ENCODE measurements at regions not wholly inside any gene's neighbourhood (a gene's known extent, or its start where the extent isn't known, plus 50 kb on each side); places are given as distances from the start of the nearest gene placed in this dataset.
"Not testable (repeated sequence)": the region's sequence is repeated elsewhere in the genome, so short reads cannot be mapped to it uniquely, and the experiment has no call there.

DNA sequence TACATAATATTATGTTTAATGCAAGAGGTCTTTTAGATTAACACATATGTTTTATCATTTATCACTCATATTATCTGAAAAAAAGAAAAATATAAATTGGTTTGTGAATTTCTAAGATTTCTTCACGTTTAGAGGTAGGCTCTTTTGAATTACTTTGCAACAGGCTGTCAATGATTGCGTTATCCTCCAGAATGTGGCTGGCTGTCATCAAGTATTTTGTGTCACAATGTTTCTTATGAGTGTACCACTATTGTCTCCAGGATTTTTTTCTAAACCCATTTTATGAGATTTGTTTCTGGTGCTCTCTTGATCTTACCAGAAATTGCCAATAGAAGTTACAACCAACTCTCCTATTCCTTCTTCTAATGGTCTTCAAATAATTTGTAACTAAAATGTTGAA is 307.9 kb downstream of the DMAC1 start:
- CTCF ChIA-PET, result no interaction called here
- POLR2A ChIA-PET, result no interaction called here
- Mint-ChIP-seq H3K9me3 (ENCODE audit: insufficient read depth) (no peaks in the 10 kb centered on the region), H3K36me3 (ENCODE audit: low read depth) (no peaks in the 10 kb centered on the region), H3K4me3 (no peak overlapping the region), H3K27me3 (ENCODE audit: low read depth) (peaks cover 4% of the 10 kb centered on the region), H3K4me1 (ENCODE audit: low read depth) (no peaks in the 10 kb centered on the region), H3K27ac (no peak overlapping the region)
- no peak for DNase-seq
- ATAC-seq, result no peak

DNA sequence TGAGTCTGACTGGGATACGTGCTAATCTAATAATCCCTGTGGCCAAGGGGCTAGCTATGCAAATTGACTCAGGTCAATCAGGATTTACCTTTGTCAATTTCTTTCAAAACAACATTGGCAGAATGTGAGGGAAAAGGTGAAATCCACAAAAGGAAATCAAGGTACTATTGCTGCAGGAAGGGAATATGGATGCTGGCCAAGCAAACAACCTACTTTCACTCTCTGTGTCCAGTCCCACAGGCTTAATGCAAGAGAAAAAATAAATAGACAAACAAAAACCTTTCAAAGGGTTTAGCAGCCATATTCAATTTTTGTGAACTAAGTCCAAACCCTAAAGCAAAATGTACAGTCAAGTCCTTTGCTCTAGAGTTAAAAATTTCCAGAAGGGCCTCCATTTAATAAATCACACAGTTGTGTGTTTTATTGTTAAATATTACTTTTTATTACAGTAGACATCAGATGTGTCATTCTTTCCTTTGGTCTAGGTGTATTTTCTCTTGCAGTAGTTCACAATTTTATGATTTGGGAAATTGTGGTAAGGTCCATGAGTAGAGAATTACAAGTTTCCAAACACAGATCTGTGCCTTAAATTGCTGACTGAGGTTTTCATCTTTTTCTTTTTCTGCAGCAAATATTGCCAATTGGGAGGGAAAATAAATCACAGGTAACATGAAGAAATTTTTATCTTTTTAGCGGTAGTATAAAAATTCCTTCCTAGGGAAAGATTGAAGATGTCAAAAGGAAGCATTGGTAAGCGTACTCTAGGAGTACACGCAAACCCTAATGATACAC is 309.1 kb downstream of the DMAC1 start:
- no peaks in the 10 kb centered on the region for H3K9me3 Mint-ChIP-seq (ENCODE audit: insufficient read depth)
- H3K4me1 Mint-ChIP-seq (ENCODE audit: low read depth), result no peaks in the 10 kb centered on the region
- DNase-seq (no peak), ATAC-seq (no peak)
- ChIA-PET CTCF (no interaction called here), POLR2A (no interaction called here)
- no peak overlapping the region for H3K4me3 Mint-ChIP-seq
- no peaks in the 10 kb centered on the region for H3K36me3 Mint-ChIP-seq (ENCODE audit: low read depth)
- H3K27me3 Mint-ChIP-seq (ENCODE audit: low read depth), result peaks cover 4% of the 10 kb centered on the region
- H3K27ac Mint-ChIP-seq, result no peak overlapping the region

GRCh38 chr9:7489036-7489435 is 310.5 kb downstream of the DMAC1 start:
- Mint-ChIP-seq H3K4me3 (no peak overlapping the region), H3K4me1 (ENCODE audit: low read depth) (no peaks in the 10 kb centered on the region), H3K9me3 (ENCODE audit: insufficient read depth) (no peaks in the 10 kb centered on the region), H3K27me3 (ENCODE audit: low read depth) (peaks cover 5% of the 10 kb centered on the region), H3K36me3 (ENCODE audit: low read depth) (no peaks in the 10 kb centered on the region), H3K27ac (no peak overlapping the region)
- ATAC-seq (no peak), DNase-seq (no peak)
- ChIA-PET POLR2A (no interaction called here), CTCF (no interaction called here)

DNA sequence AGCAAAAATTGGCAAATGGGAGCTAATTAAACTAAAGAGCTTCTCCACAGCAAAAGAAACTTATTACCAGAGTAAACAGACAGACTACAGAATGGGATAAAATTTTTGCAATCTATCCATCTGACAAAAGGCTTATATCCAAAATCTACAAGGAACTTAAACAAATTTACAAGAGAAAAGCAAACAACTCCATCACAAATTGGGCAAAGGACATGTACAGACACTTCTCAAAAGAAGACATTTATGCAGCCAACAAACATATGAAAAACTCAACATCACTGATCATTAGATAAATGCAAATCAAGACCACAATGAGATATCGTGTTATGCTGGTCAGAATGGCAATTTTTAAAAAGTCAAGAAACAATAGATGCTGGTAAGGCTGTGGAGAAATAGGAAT is 315.6 kb downstream of the DMAC1 start:
- H3K4me3 Mint-ChIP-seq; H3K27ac Mint-ChIP-seq; DNase-seq; ATAC-seq; H3K4me1 Mint-ChIP-seq (ENCODE audit: low read depth); H3K36me3 Mint-ChIP-seq (ENCODE audit: low read depth); POLR2A ChIA-PET; CTCF ChIA-PET; H3K9me3 Mint-ChIP-seq (ENCODE audit: insufficient read depth); H3K27me3 Mint-ChIP-seq (ENCODE audit: low read depth): not testable (repeated sequence)

DNA sequence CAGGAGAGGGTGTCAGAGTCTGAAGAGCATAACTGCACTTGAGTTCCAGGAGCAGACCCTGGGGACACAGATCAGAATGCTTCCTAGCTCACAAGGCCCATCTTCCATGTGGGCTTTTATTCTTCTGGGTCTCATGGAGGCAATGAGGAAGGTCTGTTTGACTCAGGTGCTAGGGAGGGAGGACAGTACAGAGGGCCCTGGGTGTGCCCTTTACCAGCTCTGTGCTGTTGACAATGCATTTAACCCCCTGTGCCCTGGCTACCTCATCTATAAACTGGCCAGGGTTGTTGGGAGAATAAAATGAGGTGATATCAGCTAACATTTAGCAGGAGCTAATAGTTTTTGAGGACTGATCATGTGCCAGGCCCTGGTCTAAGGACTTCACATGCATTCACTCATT is 318.0 kb downstream of the DMAC1 start:
- no peaks in the 10 kb centered on the region for H3K4me1 Mint-ChIP-seq (ENCODE audit: low read depth)
- peaks cover 8% of the 10 kb centered on the region for H3K27me3 Mint-ChIP-seq (ENCODE audit: low read depth)
- CTCF ChIA-PET, result no interaction called here
- H3K36me3 Mint-ChIP-seq (ENCODE audit: low read depth), result no peaks in the 10 kb centered on the region
- POLR2A ChIA-PET, result no interaction called here
- no peak overlapping the region for H3K4me3 Mint-ChIP-seq
- no peak overlapping the region for H3K27ac Mint-ChIP-seq
- H3K9me3 Mint-ChIP-seq (ENCODE audit: insufficient read depth), result no peaks in the 10 kb centered on the region
- no peak for DNase-seq
- ATAC-seq, result no peak

DNA sequence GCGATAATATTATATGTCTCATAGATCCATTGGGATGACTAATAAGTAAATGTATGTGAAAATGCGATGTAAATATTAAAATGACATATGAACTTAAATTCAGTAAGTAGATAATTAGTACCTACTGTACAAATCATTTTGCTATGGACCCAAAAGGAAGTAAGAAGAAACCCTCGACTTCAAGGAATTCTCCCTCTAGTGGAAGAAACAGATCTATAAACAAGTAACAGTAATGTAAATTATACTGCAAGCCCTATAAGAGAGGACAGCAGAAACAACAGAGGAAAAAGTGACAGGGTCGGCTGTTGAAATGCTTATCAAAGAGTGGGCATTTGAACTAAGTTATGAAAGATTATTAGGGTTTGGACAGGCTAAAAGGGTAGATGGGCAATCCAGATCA is 320.3 kb downstream of the DMAC1 start:
- DNase-seq (no peak), ATAC-seq (no peak)
- Mint-ChIP-seq H3K27ac (no peak overlapping the region), H3K4me1 (ENCODE audit: low read depth) (no peaks in the 10 kb centered on the region), H3K4me3 (no peak overlapping the region), H3K36me3 (ENCODE audit: low read depth) (no peaks in the 10 kb centered on the region), H3K9me3 (ENCODE audit: insufficient read depth) (no peaks in the 10 kb centered on the region), H3K27me3 (ENCODE audit: low read depth) (peaks cover 8% of the 10 kb centered on the region)
- ChIA-PET CTCF (interaction anchor here (0.7 kb wide), 1 partner anchor 1000 kb away, joined by 3 read pairs; no protein-coding TSS in a partner anchor), POLR2A (no interaction called here)

DNA sequence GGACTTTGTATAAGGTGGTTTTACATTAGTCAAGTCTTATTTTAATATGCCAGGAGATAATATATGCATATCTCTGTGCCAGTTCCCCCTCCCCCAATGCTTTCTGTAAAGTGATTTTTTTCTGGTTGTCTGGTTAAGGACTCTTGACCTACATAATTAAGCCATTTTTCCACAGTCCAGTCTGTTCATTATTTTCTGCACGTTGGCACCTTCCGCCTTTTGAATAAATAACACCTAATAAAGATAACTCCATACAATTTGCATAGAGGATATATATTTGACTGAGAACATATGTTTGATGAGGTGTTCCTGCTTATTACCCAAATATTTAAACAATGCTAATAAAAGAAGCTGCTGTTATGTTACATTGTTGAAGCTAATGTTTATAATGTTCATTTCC is 320.9 kb downstream of the DMAC1 start:
- no peaks in the 10 kb centered on the region for H3K9me3 Mint-ChIP-seq (ENCODE audit: insufficient read depth)
- CTCF ChIA-PET, result no interaction called here
- H3K4me1 Mint-ChIP-seq (ENCODE audit: low read depth), result no peaks in the 10 kb centered on the region
- H3K36me3 Mint-ChIP-seq (ENCODE audit: low read depth), result no peaks in the 10 kb centered on the region
- ATAC-seq (no peak), DNase-seq (no peak)
- peaks cover 6% of the 10 kb centered on the region for H3K27me3 Mint-ChIP-seq (ENCODE audit: low read depth)
- no peak overlapping the region for H3K4me3 Mint-ChIP-seq
- no peak overlapping the region for H3K27ac Mint-ChIP-seq
- POLR2A ChIA-PET, result no interaction called here

- Mint-ChIP-seq H3K27me3 (ENCODE audit: low read depth) (peaks cover 20% of the 10 kb centered on the region), H3K27ac (no peak overlapping the region), H3K4me3 (no peak overlapping the region), H3K36me3 (ENCODE audit: low read depth) (no peaks in the 10 kb centered on the region), H3K4me1 (ENCODE audit: low read depth) (no peaks in the 10 kb centered on the region), H3K9me3 (ENCODE audit: insufficient read depth) (no peaks in the 10 kb centered on the region)
- CTCF ChIA-PET, result no interaction called here
- POLR2A ChIA-PET, result no interaction called here
- DNase-seq, result no peak
- ATAC-seq, result no peak
These were observed 332.4 kb downstream of the DMAC1 start for GRCh38 chr9:7467186-7467585.

DNA sequence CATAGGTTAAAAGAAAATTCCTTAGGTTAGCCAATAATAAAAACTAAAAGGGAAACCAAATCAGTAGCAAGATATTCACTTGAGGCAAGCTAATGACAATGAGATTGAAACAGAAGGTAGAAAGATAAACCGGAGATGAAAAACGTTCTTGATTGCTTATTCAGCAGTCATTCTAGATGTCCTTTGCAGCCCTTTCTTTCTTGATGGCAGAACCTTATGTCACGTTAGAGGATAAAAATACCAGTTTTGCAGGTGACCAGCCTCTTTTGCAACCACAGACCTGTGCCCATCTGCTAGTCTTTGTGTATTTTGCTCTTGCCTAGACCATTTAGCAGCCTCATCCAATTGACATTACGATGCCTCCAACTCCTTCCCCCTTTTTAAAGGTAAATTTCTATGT is 337.8 kb downstream of the DMAC1 start:
- H3K36me3 Mint-ChIP-seq (ENCODE audit: low read depth), result no peaks in the 10 kb centered on the region
- ChIA-PET CTCF (no interaction called here), POLR2A (no interaction called here)
- DNase-seq (no peak), ATAC-seq (no peak)
- H3K9me3 Mint-ChIP-seq (ENCODE audit: insufficient read depth), result no peaks in the 10 kb centered on the region
- H3K27ac Mint-ChIP-seq, result no peak overlapping the region
- no peak overlapping the region for H3K4me3 Mint-ChIP-seq
- no peaks in the 10 kb centered on the region for H3K4me1 Mint-ChIP-seq (ENCODE audit: low read depth)
- peaks cover 11% of the 10 kb centered on the region for H3K27me3 Mint-ChIP-seq (ENCODE audit: low read depth)

GRCh38 chr9:7456793-7457530 is 342.6 kb downstream of the DMAC1 start:
- Mint-ChIP-seq H3K36me3 (ENCODE audit: low read depth) (no peaks in the 10 kb centered on the region), H3K27me3 (ENCODE audit: low read depth) (peaks cover 7% of the 10 kb centered on the region), H3K27ac (no peak overlapping the region), H3K4me3 (no peak overlapping the region), H3K4me1 (ENCODE audit: low read depth) (no peaks in the 10 kb centered on the region), H3K9me3 (ENCODE audit: insufficient read depth) (no peaks in the 10 kb centered on the region)
- DNase-seq (no peak), ATAC-seq (no peak)
- CTCF ChIA-PET, result no interaction called here
- POLR2A ChIA-PET, result no interaction called here

- ChIA-PET POLR2A (no interaction called here), CTCF (no interaction called here)
- no peak overlapping the region for H3K27ac Mint-ChIP-seq
- peaks cover 7% of the 10 kb centered on the region for H3K27me3 Mint-ChIP-seq (ENCODE audit: low read depth)
- no peak overlapping the region for H3K4me3 Mint-ChIP-seq
- H3K9me3 Mint-ChIP-seq (ENCODE audit: insufficient read depth), result no peaks in the 10 kb centered on the region
- ATAC-seq (no peak), DNase-seq (no peak)
- no peaks in the 10 kb centered on the region for H3K4me1 Mint-ChIP-seq (ENCODE audit: low read depth)
- H3K36me3 Mint-ChIP-seq (ENCODE audit: low read depth), result no peaks in the 10 kb centered on the region
These were observed 343.2 kb downstream of the DMAC1 start for GRCh38 chr9:7456377-7456776.

DNA sequence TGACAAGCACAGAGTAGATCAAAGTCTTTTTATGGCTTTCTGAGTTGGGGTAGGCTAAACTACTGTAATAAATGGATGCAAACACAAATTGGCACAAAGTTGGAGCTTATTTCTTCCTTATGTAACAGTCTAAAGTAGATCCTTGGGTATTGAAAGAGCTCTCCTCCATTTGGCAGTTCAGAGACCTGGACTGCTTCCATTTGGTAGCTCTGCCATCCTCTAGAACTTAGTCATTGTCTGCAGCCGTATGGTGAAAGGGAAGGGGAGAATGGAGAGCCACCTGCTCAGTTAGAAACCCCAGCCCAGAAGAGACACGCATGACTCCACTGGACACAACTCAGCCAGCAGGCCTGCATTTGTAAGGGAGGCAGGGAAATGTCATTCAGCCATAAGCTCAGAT is 345.0 kb downstream of the DMAC1 start:
- DNase-seq, result no peak
- no peaks in the 10 kb centered on the region for H3K4me1 Mint-ChIP-seq (ENCODE audit: low read depth)

DNA sequence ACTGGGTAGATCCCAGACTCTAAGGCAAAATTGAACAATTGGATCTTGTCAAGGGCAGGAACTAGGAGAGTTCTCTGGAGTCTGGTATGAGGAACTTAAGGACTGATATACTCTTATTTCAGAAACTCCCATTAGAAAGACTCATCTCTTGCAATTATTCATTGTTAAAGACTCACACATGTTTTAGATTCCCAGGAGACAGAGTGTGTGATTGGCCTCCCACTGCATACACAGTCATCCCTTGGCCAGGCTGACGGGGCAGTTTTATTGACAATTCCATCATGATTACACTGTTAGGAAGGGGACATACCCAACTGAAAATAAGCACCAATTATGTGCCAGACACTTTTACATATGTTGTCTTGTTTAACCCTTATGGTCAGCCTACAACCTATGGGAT is 347.2 kb downstream of the DMAC1 start:
- ATAC-seq, result no peak
- Mint-ChIP-seq H3K4me1 (ENCODE audit: low read depth) (no peaks in the 10 kb centered on the region), H3K36me3 (ENCODE audit: low read depth) (no peaks in the 10 kb centered on the region), H3K27ac (no peak overlapping the region), H3K9me3 (ENCODE audit: insufficient read depth) (no peaks in the 10 kb centered on the region), H3K27me3 (ENCODE audit: low read depth) (peaks cover 5% of the 10 kb centered on the region), H3K4me3 (no peak overlapping the region)
- ChIA-PET POLR2A (no interaction called here), CTCF (no interaction called here)
- DNase-seq, result no peak

More for the DNA sequence above, 345.0 kb downstream of the DMAC1 start:
- Mint-ChIP-seq H3K4me3 (no peak overlapping the region), H3K9me3 (ENCODE audit: insufficient read depth) (no peaks in the 10 kb centered on the region), H3K27me3 (ENCODE audit: low read depth) (peaks cover 5% of the 10 kb centered on the region), H3K27ac (no peak overlapping the region), H3K36me3 (ENCODE audit: low read depth) (no peaks in the 10 kb centered on the region)
- ATAC-seq, result no peak
- CTCF ChIA-PET, result no interaction called here
- POLR2A ChIA-PET, result no interaction called here
